H9 (cell line): ENCODE measurements at regions not wholly inside any gene's neighbourhood (a gene's known extent, or its start where the extent isn't known, plus 50 kb on each side); places are given as distances from the start of the nearest gene placed in this dataset.

Experiments used
- DNase-seq: peaks from one replicate; pipeline ENCODE4 v3.0.0-alpha.2; 2017
- H2AFZ ChIP-seq: one replicate; pipeline ENCODE4 v1.6.1; 2013; ENCODE audit warnings: mild to moderate bottlenecking, low read length, control low read depth, moderate library complexity
- H2AK5ac ChIP-seq: 2 replicates; pipeline ENCODE4 v1.6.1; 2013; ENCODE audit warnings: low read length, control low read depth, mixed read lengths; ENCODE audit not compliant: insufficient read length
- H2BK120ac ChIP-seq: one replicate; pipeline ENCODE4 v1.6.1; 2013; ENCODE audit warnings: low read depth, mild to moderate bottlenecking, low read length, control low read depth, inconsistent platforms; ENCODE audit not compliant: poor library complexity, severe bottlenecking
- H2BK12ac ChIP-seq: 2 replicates; pipeline ENCODE4 v1.6.1; 2013; ENCODE audit warnings: low read length, control low read depth, mixed read lengths, low read depth; ENCODE audit not compliant: insufficient read length
- H2BK15ac ChIP-seq: 2 replicates; pipeline ENCODE4 v1.6.1; 2013; ENCODE audit warnings: low read depth, low read length, control low read depth
- H2BK20ac ChIP-seq: one replicate; pipeline ENCODE4 v1.6.1; 2013; ENCODE audit warnings: low read depth, mild to moderate bottlenecking, low read length, control low read depth, inconsistent platforms; ENCODE audit not compliant: poor library complexity, severe bottlenecking
- H2BK5ac ChIP-seq: 2 replicates; pipeline ENCODE4 v1.6.1; 2013; ENCODE audit warnings: low read length, control low read depth, mixed read lengths; ENCODE audit not compliant: insufficient read length
- H3K14ac ChIP-seq: 2 replicates; pipeline ENCODE4 v1.6.1; 2013; ENCODE audit warnings: low read length, control low read depth; ENCODE audit not compliant: insufficient read depth
- H3K18ac ChIP-seq: 2 replicates; pipeline ENCODE4 v1.6.1; 2013; ENCODE audit warnings: low read depth, mild to moderate bottlenecking, mixed read lengths, low read length, control low read depth; ENCODE audit not compliant: insufficient read length
- H3K23ac ChIP-seq: 2 replicates; pipeline ENCODE4 v1.6.1; 2013; ENCODE audit warnings: low read length, control low read depth, mixed read lengths, low read depth; ENCODE audit not compliant: insufficient read length
- H3K23me2 ChIP-seq: 2 replicates; pipeline ENCODE4 v1.6.1; 2013; ENCODE audit warnings: low read depth, mild to moderate bottlenecking, mixed read lengths, low read length, control low read depth; ENCODE audit not compliant: insufficient read length, poor library complexity, severe bottlenecking
- H3K27ac ChIP-seq: 2 replicates; pipeline ENCODE4 v1.5.1; 2013; ENCODE audit warnings: low read length, control low read depth, mixed read lengths, low read depth; ENCODE audit not compliant: insufficient read length
- H3K27me3 ChIP-seq: 2 replicates; pipeline ENCODE4 v1.6.1; 2013; ENCODE audit warnings: low read length, control low read depth, inconsistent platforms; ENCODE audit not compliant: insufficient read depth
- H3K4ac ChIP-seq: 2 replicates; pipeline ENCODE4 v1.6.1; 2013; ENCODE audit warnings: low read depth, mild to moderate bottlenecking, control low read depth, inconsistent platforms, low read length, moderate library complexity
- H3K4me1 ChIP-seq: 2 replicates; pipeline ENCODE4 v1.6.1; 2013; ENCODE audit warnings: low read length, control low read depth, inconsistent platforms; ENCODE audit not compliant: insufficient read depth
- H3K4me2 ChIP-seq: 2 replicates; pipeline ENCODE4 v1.6.1; 2013; ENCODE audit warnings: low read length, control low read depth, mixed read lengths; ENCODE audit not compliant: insufficient read length, insufficient read depth
- H3K56ac ChIP-seq: 2 replicates; pipeline ENCODE4 v1.6.1; 2013; ENCODE audit warnings: low read depth, mild to moderate bottlenecking, mixed read lengths, low read length, control low read depth; ENCODE audit not compliant: insufficient read length
- H3K79me1 ChIP-seq: 2 replicates; pipeline ENCODE4 v1.6.1; 2013; ENCODE audit warnings: low read depth, mild to moderate bottlenecking, moderate library complexity, low read length, control low read depth, inconsistent platforms; ENCODE audit not compliant: insufficient read depth, poor library complexity, severe bottlenecking
- H3K79me2 ChIP-seq: 2 replicates; pipeline ENCODE4 v1.6.1; 2013; ENCODE audit warnings: low read length, control low read depth, inconsistent platforms; ENCODE audit not compliant: insufficient read depth
- H3K9ac ChIP-seq: 2 replicates; pipeline ENCODE4 v1.6.1; 2013; ENCODE audit warnings: low read length, control low read depth, mixed read lengths; ENCODE audit not compliant: insufficient read length; ENCODE audit errors: extremely low read depth
- H3K9me3 ChIP-seq: one replicate; pipeline ENCODE4 v1.6.1; 2013; ENCODE audit warnings: low read depth, low read length, inconsistent platforms; ENCODE audit not compliant: control insufficient read depth
- H3T11ph ChIP-seq: one replicate; pipeline ENCODE4 v1.6.1; 2013; ENCODE audit warnings: mild to moderate bottlenecking, low read length, control low read depth, inconsistent platforms
- H4K20me1 ChIP-seq: one replicate; pipeline ENCODE4 v1.6.1; 2013; ENCODE audit not compliant: control insufficient read depth, insufficient read length, insufficient read depth
- H4K5ac ChIP-seq: 2 replicates; pipeline ENCODE4 v1.6.1; 2013; ENCODE audit warnings: low read depth, mild to moderate bottlenecking, mixed read lengths, low read length, control low read depth; ENCODE audit not compliant: insufficient read length
- H4K8ac ChIP-seq: replicated peaks from 2 replicates; pipeline ENCODE4 v1.6.1; 2013; ENCODE audit warnings: low read length, control low read depth, mixed read lengths, low read depth; ENCODE audit not compliant: insufficient read length
- H4K91ac ChIP-seq: 2 replicates; pipeline ENCODE4 v1.6.1; 2013; ENCODE audit warnings: low read depth, mild to moderate bottlenecking, moderate library complexity, mixed read lengths, low read length, control low read depth; ENCODE audit not compliant: insufficient read length
- H3K27ac Mint-ChIP-seq, 3 experiments: 2 replicates in 2 of 3; 3 replicates in 1 of 3; pipeline ENCODE4 v1.8.0; 2020 to 2021; ENCODE audit warnings: mixed read lengths in 3 of 3, mild to moderate bottlenecking in 1 of 3, moderate library complexity in 1 of 3
- H3K27me3 Mint-ChIP-seq: 2 replicates; pipeline ENCODE4 v1.8.0; 2021; ENCODE audit warnings: low read depth, mild to moderate bottlenecking, moderate library complexity, mixed read lengths
- H3K36me3 Mint-ChIP-seq, 3 experiments: 2 replicates in 2 of 3; 3 replicates in 1 of 3; pipeline ENCODE4 v1.8.0; 2020 to 2021; ENCODE audit warnings: low read depth in 3 of 3, mixed read lengths in 3 of 3; ENCODE audit not compliant: insufficient read depth in 1 of 3
- H3K4me1 Mint-ChIP-seq, 2 experiments: 2 replicates each; pipeline ENCODE4 v1.8.0; 2020; ENCODE audit warnings: mixed read lengths in 2 of 2
- H3K4me3 Mint-ChIP-seq, 2 experiments: 2 replicates in 1 of 2; 3 replicates in 1 of 2; pipeline ENCODE4 v1.8.0; 2020 to 2021; ENCODE audit warnings: mild to moderate bottlenecking in 2 of 2, mixed read lengths in 2 of 2, moderate library complexity in 1 of 2
- H3K9me3 Mint-ChIP-seq, 2 experiments: 2 replicates in 1 of 2; 3 replicates in 1 of 2; pipeline ENCODE4 v1.8.0; 2020; ENCODE audit warnings: mild to moderate bottlenecking in 2 of 2, mixed read lengths in 2 of 2, moderate library complexity in 1 of 2
- WGBS: extraction: QIAGEN DNeasy Blood & Tissue Kit; methylation state at CpG from one replicate; pipeline ENCODE4 v1.1.7; 2013; ENCODE audit warnings: missing lambda C conversion rate, low lambda C conversion rate, mixed read lengths; ENCODE audit not compliant: insufficient read length; ENCODE audit errors: extremely low coverage; 5-methylcytosine and 5-hydroxymethylcytosine counted together
- TF ChIP-seq, protein P1 (sequence below): fragments of 200-600 bp; sonication (generic); conservative IDR thresholded peaks from 3 replicates; pipeline ENCODE4 v1.8.0; 2021; ENCODE audit warnings: antibody characterized with exemption, mild to moderate bottlenecking

DNA sequence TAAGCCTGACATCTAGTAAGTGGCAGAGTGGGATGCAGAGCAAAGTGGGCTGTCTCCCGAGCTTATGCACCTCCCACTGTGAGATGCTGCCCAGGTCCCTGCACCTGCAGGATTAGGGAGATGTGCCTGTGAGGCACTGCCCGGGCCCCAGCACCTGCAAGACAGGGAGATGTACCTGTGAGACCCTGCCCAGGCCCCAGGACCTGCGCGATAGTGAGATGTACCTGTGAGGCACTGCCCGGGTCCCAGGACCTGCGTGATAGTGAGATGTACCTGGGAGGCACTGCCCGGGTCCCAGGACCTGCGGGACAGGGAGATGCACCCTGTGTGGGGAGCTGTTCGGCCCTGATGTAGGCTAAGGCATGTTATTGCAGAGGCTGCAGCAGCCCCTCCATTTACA lies 622.8 kb downstream of the PTPRU start:
- Histone ChIP-seq H3T11ph (no peak overlapping the region), H3K18ac (no peak overlapping the region), H3K27me3 (no peaks in the 10 kb centered on the region), H2BK120ac (no peak overlapping the region), H4K91ac (no peak overlapping the region), H2AFZ (no peak overlapping the region), H3K56ac (no peak overlapping the region), H2BK15ac (no peak overlapping the region), H4K8ac (no peak overlapping the region), H3K4me1 (no peaks in the 10 kb centered on the region), H3K23me2 (no peaks in the 10 kb centered on the region), H2BK20ac (no peak overlapping the region), H3K14ac (no peak overlapping the region), H2AK5ac (no peak overlapping the region), H4K20me1 (no peaks in the 10 kb centered on the region), H3K9ac (no peak overlapping the region), H3K4me2 (no peak overlapping the region), H2BK5ac (no peak overlapping the region), H3K27ac (no peak overlapping the region), H3K79me2 (no peaks in the 10 kb centered on the region), H3K4ac (no peak overlapping the region), H3K79me1 (no peaks in the 10 kb centered on the region), H3K23ac (no peak overlapping the region), H3K9me3 (peaks cover 13% of the 10 kb centered on the region), H4K5ac (no peak overlapping the region), H2BK12ac (no peak overlapping the region)
- WGBS = no CpG with 5 or more reads among the region's 9 CpGs
- no peak for DNase-seq
- Mint-ChIP-seq H3K27me3 (peaks cover 10% of the 10 kb centered on the region), H3K4me3 (no peak overlapping the region), H3K4me1 (peaks cover 0 to 5% of the 10 kb centered on the region in 2 experiments; a peak in 3 of 4 replicates), H3K27ac (no peak overlapping the region), H3K9me3 (peaks cover 16 to 17% of the 10 kb centered on the region in 2 experiments), H3K36me3 (peaks cover 7 to 14% (median 9%) of the 10 kb centered on the region in 3 experiments)
- TF ChIP-seq, protein P1, sequence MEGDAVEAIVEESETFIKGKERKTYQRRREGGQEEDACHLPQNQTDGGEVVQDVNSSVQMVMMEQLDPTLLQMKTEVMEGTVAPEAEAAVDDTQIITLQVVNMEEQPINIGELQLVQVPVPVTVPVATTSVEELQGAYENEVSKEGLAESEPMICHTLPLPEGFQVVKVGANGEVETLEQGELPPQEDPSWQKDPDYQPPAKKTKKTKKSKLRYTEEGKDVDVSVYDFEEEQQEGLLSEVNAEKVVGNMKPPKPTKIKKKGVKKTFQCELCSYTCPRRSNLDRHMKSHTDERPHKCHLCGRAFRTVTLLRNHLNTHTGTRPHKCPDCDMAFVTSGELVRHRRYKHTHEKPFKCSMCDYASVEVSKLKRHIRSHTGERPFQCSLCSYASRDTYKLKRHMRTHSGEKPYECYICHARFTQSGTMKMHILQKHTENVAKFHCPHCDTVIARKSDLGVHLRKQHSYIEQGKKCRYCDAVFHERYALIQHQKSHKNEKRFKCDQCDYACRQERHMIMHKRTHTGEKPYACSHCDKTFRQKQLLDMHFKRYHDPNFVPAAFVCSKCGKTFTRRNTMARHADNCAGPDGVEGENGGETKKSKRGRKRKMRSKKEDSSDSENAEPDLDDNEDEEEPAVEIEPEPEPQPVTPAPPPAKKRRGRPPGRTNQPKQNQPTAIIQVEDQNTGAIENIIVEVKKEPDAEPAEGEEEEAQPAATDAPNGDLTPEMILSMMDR = no peak
